ENCODE measurements at regions not wholly inside any gene's neighbourhood (a gene's known extent, or its start where the extent isn't known, plus 50 kb on each side); places are given as distances from the start of the nearest gene placed in this dataset.

GRCh38 chr5:154566146-154566680 lies 88.2 kb upstream of the HAND1 start:
- TF ChIP-seq CTCF (IDR thresholded peaks at IDR 0.05 in 8 of 11, conservative IDR thresholded peaks at IDR 0.05 in 3 of 11), result no peak
- TF ChIP-seq POLR2AphosphoS5 (IDR thresholded peaks at IDR 0.05), result no peak

Data from spleen (tissue), 7 donors.